ENCODE measurements at regions not wholly inside any gene's neighbourhood (a gene's known extent, or its start where the extent isn't known, plus 50 kb on each side); places are given as distances from the start of the nearest gene placed in this dataset.

DNA sequence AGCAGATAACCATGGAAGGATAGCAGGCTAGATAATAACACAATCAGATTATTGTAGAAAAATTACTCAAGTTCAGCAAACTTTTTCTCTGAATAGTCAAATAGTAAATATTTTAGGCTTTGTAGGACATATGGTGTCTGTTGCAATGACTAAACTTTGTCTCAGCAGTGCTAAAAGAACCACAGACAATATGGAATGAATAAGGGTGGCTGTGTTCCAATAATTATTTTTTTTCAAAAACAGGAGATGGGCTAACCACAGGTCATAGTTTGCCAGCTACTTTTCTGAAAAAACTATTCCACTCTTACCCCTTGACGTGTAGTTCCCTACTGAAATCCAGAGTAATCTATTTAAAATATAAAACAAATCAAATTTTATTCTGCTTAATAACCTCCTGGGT is 153.9 kb upstream of the LRRC4C start:
- no peaks in the 10 kb centered on the region for H3K27me3 Mint-ChIP-seq

DNA sequence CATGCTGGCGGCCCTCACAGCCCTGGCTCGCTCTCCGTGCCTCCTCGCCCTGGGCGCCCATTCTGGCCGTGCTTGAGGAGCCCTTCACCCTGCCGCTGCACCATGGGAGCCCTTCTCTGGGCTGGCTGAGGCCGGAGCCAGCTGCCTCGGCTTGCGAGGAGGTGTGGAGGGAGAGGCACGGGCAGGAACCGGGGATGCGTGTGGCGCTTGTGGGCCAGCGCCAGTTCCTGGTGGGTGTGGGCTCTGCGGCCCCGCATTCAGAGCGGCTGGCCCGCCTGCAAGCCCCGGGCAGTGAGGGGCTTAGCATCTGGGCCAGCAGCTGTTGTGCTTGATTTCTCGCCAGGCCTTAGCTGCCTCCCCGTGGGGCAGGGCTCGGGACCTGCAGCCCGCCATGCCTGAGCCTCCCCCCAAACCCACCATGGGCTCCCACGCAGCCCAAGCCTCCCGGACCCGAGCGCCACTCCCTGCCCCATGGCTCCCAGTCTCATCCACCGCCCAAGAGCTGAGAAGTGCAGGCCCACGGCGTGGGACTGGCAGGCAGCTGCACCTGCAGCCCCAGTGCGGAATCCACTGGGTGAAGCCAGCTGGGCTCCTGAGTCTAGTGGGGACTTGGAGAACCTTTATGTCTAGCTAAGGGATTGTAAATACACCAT is 163.4 kb upstream of the LRRC4C start:
- CTCF ChIA-PET: interaction anchor here (0.6 kb wide), 1 partner anchor 968 kb away, joined by 3 read pairs; no protein-coding TSS in a partner anchor
- H3K36me3 Mint-ChIP-seq: no peaks in the 10 kb centered on the region
- Histone ChIP-seq H3K27ac (ENCODE audit: low read depth, low read length) (no peak overlapping the region), H3K27me3 (ENCODE audit: control insufficient read depth in 2 of 2, insufficient read depth in 2 of 2, low read length in 2 of 2) (no peaks in the 10 kb centered on the region), H3K9me3 (ENCODE audit: control insufficient read depth in 2 of 3, low read length in 3 of 3) (no peaks in the 10 kb centered on the region), H3K36me3 (ENCODE audit: control insufficient read depth in 2 of 3, insufficient read depth in 3 of 3, low read length in 3 of 3) (no peaks in the 10 kb centered on the region), H3K4me1 (ENCODE audit: control insufficient read depth in 2 of 2, insufficient read depth in 2 of 2, low read length in 2 of 2) (no peaks in the 10 kb centered on the region), H3K4me3 (ENCODE audit: low read length) (no peak overlapping the region)
- H3K27ac Mint-ChIP-seq: no peak overlapping the region
- intact Hi-C loops (cut with micrococcal nuclease): no loop called here
- POLR2A ChIA-PET: no interaction called here
- H3K27me3 Mint-ChIP-seq: no peaks in the 10 kb centered on the region
- H3K4me3 Mint-ChIP-seq: no peak overlapping the region
- no peak for ATAC-seq
- no peak for DNase-seq
- H3K4me1 Mint-ChIP-seq: no peaks in the 10 kb centered on the region
- H3K9me3 Mint-ChIP-seq: peaks cover 2 to 36% (median 18%) of the 10 kb centered on the region in 11 donors

More for the DNA sequence above, 153.9 kb upstream of the LRRC4C start:
- no peak overlapping the region for H3K4me3 ChIP-seq (ENCODE audit: low read length)
- Mint-ChIP-seq H3K36me3 (no peaks in the 10 kb centered on the region), H3K27ac (no peak overlapping the region), H3K4me1 (no peaks in the 10 kb centered on the region), H3K4me3 (no peak overlapping the region), H3K9me3 (peaks cover 0 to 32% (median 8%) of the 10 kb centered on the region in 11 donors)
- no peaks in the 10 kb centered on the region for H3K36me3 ChIP-seq (ENCODE audit: control insufficient read depth in 2 of 3, insufficient read depth in 3 of 3, low read length in 3 of 3)
- ChIA-PET CTCF (no interaction called here), POLR2A (no interaction called here)
- H3K27ac ChIP-seq (ENCODE audit: low read depth, low read length): no peak overlapping the region
- H3K4me1 ChIP-seq (ENCODE audit: control insufficient read depth in 2 of 2, insufficient read depth in 2 of 2, low read length in 2 of 2): no peaks in the 10 kb centered on the region
- no peaks in the 10 kb centered on the region for H3K9me3 ChIP-seq (ENCODE audit: control insufficient read depth in 2 of 3, low read length in 3 of 3)
- ATAC-seq: no peak
- no peak for DNase-seq
- no peaks in the 10 kb centered on the region for H3K27me3 ChIP-seq (ENCODE audit: control insufficient read depth in 2 of 2, insufficient read depth in 2 of 2, low read length in 2 of 2)
- intact Hi-C loops (cut with micrococcal nuclease): no loop called here

DNA sequence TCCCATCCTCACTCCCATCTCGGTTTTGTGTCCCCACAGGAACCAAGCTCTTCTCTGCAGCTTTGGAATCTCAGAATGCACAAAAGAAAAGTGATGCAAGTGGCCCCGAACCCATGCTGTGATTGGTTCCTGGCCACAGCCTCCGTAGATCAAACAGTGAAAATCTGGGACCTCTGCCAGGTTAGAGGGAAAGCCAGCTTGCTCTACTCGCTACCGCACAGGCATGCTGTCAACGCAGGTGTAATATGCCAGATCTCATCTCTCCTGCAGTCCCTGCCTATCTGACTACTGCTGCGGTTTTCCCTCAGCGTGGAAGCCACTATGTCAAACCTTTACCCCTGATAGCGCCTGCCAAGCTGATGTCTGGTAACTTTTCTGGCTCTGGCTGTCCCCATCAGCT is 200.5 kb upstream of the LRRC4C start:
- Histone ChIP-seq H3K27ac (ENCODE audit: low read depth, low read length) (no peak overlapping the region), H3K9me3 (ENCODE audit: control insufficient read depth in 2 of 3, low read length in 3 of 3) (no peaks in the 10 kb centered on the region), H3K4me3 (ENCODE audit: low read length) (no peak overlapping the region), H3K36me3 (ENCODE audit: control insufficient read depth in 2 of 3, insufficient read depth in 3 of 3, low read length in 3 of 3) (no peaks in the 10 kb centered on the region), H3K27me3 (ENCODE audit: control insufficient read depth in 2 of 2, insufficient read depth in 2 of 2, low read length in 2 of 2) (no peaks in the 10 kb centered on the region), H3K4me1 (ENCODE audit: control insufficient read depth in 2 of 2, insufficient read depth in 2 of 2, low read length in 2 of 2) (no peaks in the 10 kb centered on the region)
- Mint-ChIP-seq H3K36me3 (peaks cover 0 to 3% (median 0%) of the 10 kb centered on the region in 5 donors), H3K4me1 (no peaks in the 10 kb centered on the region), H3K9me3 (peaks cover 2 to 39% (median 13%) of the 10 kb centered on the region in 11 donors), H3K27ac (no peak overlapping the region), H3K27me3 (no peaks in the 10 kb centered on the region), H3K4me3 (no peak overlapping the region)
- ATAC-seq (no peak), DNase-seq (no peak)
- ChIA-PET CTCF (no interaction called here), POLR2A (no interaction called here)
- intact Hi-C loops (cut with micrococcal nuclease): no loop called here

DNA sequence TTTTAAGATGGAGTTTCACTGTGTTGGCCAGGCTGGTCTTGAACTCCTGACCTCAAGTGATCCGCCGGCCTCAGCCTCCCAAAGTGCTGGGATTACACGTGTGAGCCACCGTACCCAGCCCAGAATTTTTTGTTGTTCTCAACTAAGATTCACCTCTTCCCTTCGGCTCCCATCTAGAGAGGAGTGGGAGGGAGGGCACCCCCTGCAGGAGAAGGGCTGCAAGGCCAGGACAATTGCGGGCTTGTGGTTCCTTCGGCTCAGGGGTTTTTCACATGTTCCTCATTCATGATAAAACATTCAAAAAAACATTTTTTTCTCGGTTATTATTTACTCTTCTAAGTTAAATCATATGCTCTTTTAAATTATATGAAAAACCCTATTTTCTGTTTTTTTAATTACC is 201.1 kb upstream of the LRRC4C start:
- no peaks in the 10 kb centered on the region for H3K27me3 ChIP-seq (ENCODE audit: control insufficient read depth in 2 of 2, insufficient read depth in 2 of 2, low read length in 2 of 2)
- DNase-seq: no peak
- CTCF ChIA-PET: no interaction called here

DNA sequence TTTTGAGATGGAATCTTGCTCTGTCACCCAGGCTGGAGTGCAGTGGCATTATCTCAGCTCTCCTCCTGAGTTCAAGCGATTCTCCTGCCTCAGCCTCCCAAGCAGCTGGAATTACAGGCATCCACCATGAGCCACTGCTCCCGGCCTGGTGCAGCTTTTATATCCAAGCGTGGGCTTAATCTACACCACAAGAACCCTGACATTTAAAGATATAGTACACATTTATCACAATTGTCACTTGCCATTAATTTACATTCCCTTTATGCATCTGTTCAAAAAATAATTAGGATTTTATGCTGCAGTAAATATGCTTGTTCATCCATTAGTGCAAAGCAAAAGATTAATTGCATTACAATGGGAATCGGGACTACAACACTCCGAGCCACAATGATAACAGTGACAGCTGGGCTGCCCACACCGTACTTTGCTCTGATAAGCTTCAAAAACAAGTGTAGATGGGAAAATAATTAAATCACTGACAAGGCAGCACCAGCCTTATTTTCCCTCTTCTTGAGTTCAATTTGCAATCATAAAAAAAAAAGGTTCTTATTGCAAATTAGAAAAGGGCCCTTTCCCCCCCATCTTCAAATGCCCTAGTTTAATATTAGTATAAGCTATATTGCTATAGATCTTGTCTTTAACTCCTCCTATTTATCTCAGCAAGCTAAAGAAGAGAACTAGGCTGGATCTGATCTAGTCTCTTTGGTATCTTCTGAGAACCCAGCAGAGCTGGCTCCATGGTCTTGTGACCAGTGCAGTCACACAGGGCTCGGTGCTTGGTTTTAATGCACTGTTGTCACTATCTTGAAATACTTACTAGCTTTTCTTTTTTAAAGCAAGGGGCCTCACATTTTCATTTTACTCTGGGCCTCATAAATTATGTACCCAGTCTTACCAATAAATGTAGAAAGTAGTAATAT is 206.2 kb upstream of the LRRC4C start:
- intact Hi-C loops (cut with micrococcal nuclease): no loop called here
- Histone ChIP-seq H3K9me3 (ENCODE audit: control insufficient read depth in 2 of 3, low read length in 3 of 3) (peaks cover 0 to 5% (median 0%) of the 10 kb centered on the region in 3 experiments), H3K36me3 (ENCODE audit: control insufficient read depth in 2 of 3, insufficient read depth in 3 of 3, low read length in 3 of 3) (no peaks in the 10 kb centered on the region), H3K27me3 (ENCODE audit: control insufficient read depth in 2 of 2, insufficient read depth in 2 of 2, low read length in 2 of 2) (no peaks in the 10 kb centered on the region), H3K4me3 (ENCODE audit: low read length) (no peak overlapping the region), H3K27ac (ENCODE audit: low read depth, low read length) (no peak overlapping the region), H3K4me1 (ENCODE audit: control insufficient read depth in 2 of 2, insufficient read depth in 2 of 2, low read length in 2 of 2) (no peaks in the 10 kb centered on the region)
- Mint-ChIP-seq H3K4me3 (no peak overlapping the region), H3K27me3 (no peaks in the 10 kb centered on the region), H3K9me3 (peaks cover 0 to 34% (median 9%) of the 10 kb centered on the region in 11 donors), H3K4me1 (no peaks in the 10 kb centered on the region), H3K27ac (no peak overlapping the region), H3K36me3 (peaks cover 0 to 3% (median 0%) of the 10 kb centered on the region in 5 donors)
- CTCF ChIA-PET: no interaction called here
- POLR2A ChIA-PET: no interaction called here
- ATAC-seq (no peak), DNase-seq (no peak)

More for the DNA sequence above, 201.1 kb upstream of the LRRC4C start:
- Mint-ChIP-seq H3K4me1 (no peaks in the 10 kb centered on the region), H3K4me3 (no peak overlapping the region), H3K9me3 (peaks cover 0 to 33% (median 13%) of the 10 kb centered on the region in 11 donors), H3K27me3 (no peaks in the 10 kb centered on the region), H3K36me3 (peaks cover 0 to 3% (median 0%) of the 10 kb centered on the region in 5 donors), H3K27ac (no peak overlapping the region)
- Histone ChIP-seq H3K4me3 (ENCODE audit: low read length) (no peak overlapping the region), H3K27ac (ENCODE audit: low read depth, low read length) (no peak overlapping the region), H3K4me1 (ENCODE audit: control insufficient read depth in 2 of 2, insufficient read depth in 2 of 2, low read length in 2 of 2) (no peaks in the 10 kb centered on the region), H3K9me3 (ENCODE audit: control insufficient read depth in 2 of 3, low read length in 3 of 3) (no peaks in the 10 kb centered on the region), H3K36me3 (ENCODE audit: control insufficient read depth in 2 of 3, insufficient read depth in 3 of 3, low read length in 3 of 3) (no peaks in the 10 kb centered on the region)
- POLR2A ChIA-PET: no interaction called here
- no peak for ATAC-seq
- intact Hi-C loops (cut with micrococcal nuclease): no loop called here

DNA sequence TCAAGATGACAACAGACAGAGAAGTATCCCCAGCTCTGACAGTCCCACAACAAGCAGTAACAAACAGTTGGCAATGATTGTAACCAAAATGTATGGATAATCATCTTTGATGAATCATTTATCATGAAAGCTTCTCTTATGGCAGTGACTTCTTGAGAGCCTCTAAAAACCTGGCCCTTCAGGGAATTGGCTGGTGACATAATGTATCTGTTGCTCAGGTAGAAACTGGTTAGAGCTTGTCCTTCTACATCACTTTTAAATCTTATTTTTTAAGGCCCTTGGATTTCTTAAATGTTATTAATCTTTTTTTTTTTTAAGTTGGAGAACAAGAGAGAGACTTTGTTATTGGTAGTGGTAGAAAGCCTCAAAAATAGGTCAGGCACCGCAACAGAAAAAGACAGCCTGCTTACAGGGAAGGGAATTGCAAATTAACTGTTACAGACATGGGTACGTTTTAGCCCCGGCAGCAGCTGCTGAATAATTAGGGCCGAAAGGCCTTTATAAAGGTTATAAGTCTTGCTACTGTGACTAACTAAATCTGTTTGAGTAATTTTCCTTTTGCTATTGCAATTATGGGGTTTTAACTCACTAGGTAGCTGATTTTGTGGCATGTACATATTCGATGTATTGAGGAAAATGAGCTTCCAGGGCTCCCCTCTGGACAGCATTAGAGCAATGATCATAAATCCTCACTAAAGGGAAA is 207.7 kb upstream of the LRRC4C start:
- H3K27me3 Mint-ChIP-seq: no peaks in the 10 kb centered on the region
- intact Hi-C loops (cut with micrococcal nuclease): no loop called here

More for the DNA sequence above, 207.7 kb upstream of the LRRC4C start:
- no peak overlapping the region for H3K4me3 ChIP-seq (ENCODE audit: low read length)
- no peaks in the 10 kb centered on the region for H3K4me1 Mint-ChIP-seq
- ATAC-seq: no peak
- no peak overlapping the region for H3K27ac ChIP-seq (ENCODE audit: low read depth, low read length)
- no peak for DNase-seq
- ChIA-PET CTCF (no interaction called here), POLR2A (no interaction called here)
- no peaks in the 10 kb centered on the region for H3K4me1 ChIP-seq (ENCODE audit: control insufficient read depth in 2 of 2, insufficient read depth in 2 of 2, low read length in 2 of 2)
- H3K4me3 Mint-ChIP-seq: no peak overlapping the region
- no peaks in the 10 kb centered on the region for H3K27me3 ChIP-seq (ENCODE audit: control insufficient read depth in 2 of 2, insufficient read depth in 2 of 2, low read length in 2 of 2)
- no peak overlapping the region for H3K27ac Mint-ChIP-seq
- H3K36me3 ChIP-seq (ENCODE audit: control insufficient read depth in 2 of 3, insufficient read depth in 3 of 3, low read length in 3 of 3): no peaks in the 10 kb centered on the region
- H3K9me3 ChIP-seq (ENCODE audit: control insufficient read depth in 2 of 3, low read length in 3 of 3): peaks cover 0 to 5% (median 0%) of the 10 kb centered on the region in 3 experiments
- H3K36me3 Mint-ChIP-seq: peaks cover 0 to 3% (median 0%) of the 10 kb centered on the region in 5 donors
- H3K9me3 Mint-ChIP-seq: peaks cover 0 to 28% (median 10%) of the 10 kb centered on the region in 11 donors

All from naive thymus-derived CD4-positive, alpha-beta T cell (primary cell).